Trophoblast cell (in vitro differentiated cells and primary cell): ENCODE measurements at regions not wholly inside any gene's neighbourhood (a gene's known extent, or its start where the extent isn't known, plus 50 kb on each side); places are given as distances from the start of the nearest gene placed in this dataset.

Source experiments
- DNase-seq, 2 donors: peaks; one replicate each; pipeline ENCODE4 v3.0.0-alpha.2; 2016
- H2AFZ ChIP-seq: 2 replicates; pipeline ENCODE4 v1.6.1; 2013; ENCODE audit warnings: low read length, moderate library complexity, mild to moderate bottlenecking; ENCODE audit not compliant: insufficient read depth, poor library complexity
- H2AK5ac ChIP-seq: 2 replicates; pipeline ENCODE4 v1.6.1; 2013; ENCODE audit warnings: mild to moderate bottlenecking, low read length
- H2BK120ac ChIP-seq: 2 replicates; pipeline ENCODE4 v1.6.1; 2013; ENCODE audit warnings: low read length, mild to moderate bottlenecking, moderate library complexity; ENCODE audit not compliant: insufficient read depth, poor library complexity
- H2BK12ac ChIP-seq: 2 replicates; pipeline ENCODE4 v1.6.1; 2013; ENCODE audit warnings: mild to moderate bottlenecking, low read length, moderate library complexity
- H2BK5ac ChIP-seq: 2 replicates; pipeline ENCODE4 v1.6.1; 2013; ENCODE audit warnings: low read length, low read depth, moderate library complexity, mild to moderate bottlenecking; ENCODE audit not compliant: poor library complexity
- H3K14ac ChIP-seq: 2 replicates; pipeline ENCODE4 v1.6.1; 2013; ENCODE audit warnings: mild to moderate bottlenecking, low read length
- H3K18ac ChIP-seq: 2 replicates; pipeline ENCODE4 v1.6.1; 2013; ENCODE audit warnings: mild to moderate bottlenecking, low read length
- H3K23ac ChIP-seq: 2 replicates; pipeline ENCODE4 v1.6.1; 2013; ENCODE audit warnings: low read length
- H3K27ac ChIP-seq: 2 replicates; pipeline ENCODE4 v1.5.1; 2013; ENCODE audit warnings: low read depth, mild to moderate bottlenecking, inconsistent platforms, low read length, moderate library complexity
- H3K27me3 ChIP-seq: 2 replicates; pipeline ENCODE4 v1.6.1; 2013; ENCODE audit warnings: inconsistent platforms, mild to moderate bottlenecking, low read length, moderate library complexity; ENCODE audit not compliant: insufficient read depth
- H3K36me3 ChIP-seq, 2 experiments: 1 replicate in 1 of 2; 2 replicates in 1 of 2; pipeline ENCODE4 v1.6.1; 2013; ENCODE audit warnings: low read length in 2 of 2, mild to moderate bottlenecking in 2 of 2, moderate library complexity in 1 of 2; ENCODE audit not compliant: insufficient read depth in 2 of 2, control insufficient read depth in 1 of 2
- H3K4ac ChIP-seq: 2 replicates; pipeline ENCODE4 v1.6.1; 2013; ENCODE audit warnings: low read depth, mild to moderate bottlenecking, low read length, moderate library complexity
- H3K4me1 ChIP-seq, 2 experiments: 1 replicate in 1 of 2; 2 replicates in 1 of 2; pipeline ENCODE4 v1.6.1; 2013; ENCODE audit warnings: low read length in 2 of 2, mild to moderate bottlenecking in 2 of 2, moderate library complexity in 1 of 2; ENCODE audit not compliant: insufficient read depth in 2 of 2, control insufficient read depth in 1 of 2
- H3K4me2 ChIP-seq: 2 replicates; pipeline ENCODE4 v1.6.1; 2013; ENCODE audit warnings: inconsistent platforms, mild to moderate bottlenecking, low read length, moderate library complexity
- H3K4me3 ChIP-seq: 2 replicates; pipeline ENCODE4 v1.5.1; 2013; ENCODE audit warnings: mild to moderate bottlenecking, low read depth, low read length, inconsistent platforms
- H3K79me1 ChIP-seq: one replicate; pipeline ENCODE4 v1.6.1; 2013; ENCODE audit warnings: low read length
- H3K79me2 ChIP-seq: 2 replicates; pipeline ENCODE4 v1.6.1; 2013; ENCODE audit warnings: low read length, mild to moderate bottlenecking; ENCODE audit not compliant: control insufficient read depth, insufficient read depth, poor library complexity
- H3K9ac ChIP-seq: 2 replicates; pipeline ENCODE4 v1.6.1; 2013; ENCODE audit warnings: mild to moderate bottlenecking, low read length
- H3K9me3 ChIP-seq: 2 replicates; pipeline ENCODE4 v1.6.1; 2013; ENCODE audit warnings: low read depth, mild to moderate bottlenecking, control low read depth, inconsistent platforms, low read length; ENCODE audit not compliant: insufficient read depth
- H4K12ac ChIP-seq: 2 replicates; pipeline ENCODE4 v1.6.1; 2013; ENCODE audit warnings: low read depth, mild to moderate bottlenecking, low read length, moderate library complexity
- H4K8ac ChIP-seq: 2 replicates; pipeline ENCODE4 v1.6.1; 2013; ENCODE audit warnings: low read depth, mild to moderate bottlenecking, low read length, moderate library complexity
- H4K91ac ChIP-seq: one replicate; pipeline ENCODE4 v1.6.1; 2013; ENCODE audit warnings: low read depth, mild to moderate bottlenecking, low read length, moderate library complexity
- WGBS: extraction: QIAGEN DNeasy Blood & Tissue Kit; methylation state at CpG from one replicate; pipeline ENCODE4 v1.1.7; 2013; ENCODE audit warnings: missing lambda C conversion rate; ENCODE audit not compliant: insufficient read length, insufficient coverage; ENCODE audit errors: extremely low coverage; 5-methylcytosine and 5-hydroxymethylcytosine counted together

- no peak overlapping the region for H3K4ac ChIP-seq
- H3K79me1 ChIP-seq: peaks cover 9% of the 10 kb centered on the region
- no peak overlapping the region for H3K9ac ChIP-seq
- no peak overlapping the region for H3K4me2 ChIP-seq
- H3K27me3 ChIP-seq: no peaks in the 10 kb centered on the region
- H3K4me1 ChIP-seq: peaks cover 4 to 13% of the 10 kb centered on the region in 2 experiments
- no peak overlapping the region for H3K18ac ChIP-seq
- H4K12ac ChIP-seq: no peak overlapping the region
- DNase-seq: peak; percentile 64 to 76
- no peak overlapping the region for H3K14ac ChIP-seq
- H2BK5ac ChIP-seq: no peak overlapping the region
- H3K27ac ChIP-seq: no peak overlapping the region
- H3K4me3 ChIP-seq: no peak overlapping the region
- WGBS: no CpG with 5 or more reads among the region's 5 CpGs
- peak overlapping the region; percentile 63 for H4K91ac ChIP-seq
- H4K8ac ChIP-seq: peak overlapping the region; percentile 25
- H2BK120ac ChIP-seq: peak overlapping the region; percentile 9
- H3K23ac ChIP-seq: no peak overlapping the region
- peak overlapping the region; percentile 18 for H2BK12ac ChIP-seq
- H2AK5ac ChIP-seq: no peak overlapping the region
- H3K9me3 ChIP-seq: no peaks in the 10 kb centered on the region
- no peaks in the 10 kb centered on the region for H3K79me2 ChIP-seq
- no peak overlapping the region for H2AFZ ChIP-seq
- no peaks in the 10 kb centered on the region for H3K36me3 ChIP-seq
Measured at GRCh38 chr2:46239175-46239846, 57.9 kb upstream of the EPAS1 start.

GRCh38 chr2:46239847-46240181 lies 57.4 kb upstream of the EPAS1 start:
- H3K27me3 ChIP-seq: no peaks in the 10 kb centered on the region
- no peak overlapping the region for H4K12ac ChIP-seq
- H3K79me1 ChIP-seq: peaks cover 9% of the 10 kb centered on the region
- no peak overlapping the region for H4K8ac ChIP-seq
- peak overlapping the region; percentile 56 for H3K14ac ChIP-seq
- no peak overlapping the region for H3K4me3 ChIP-seq
- no peak overlapping the region for H3K9ac ChIP-seq
- H3K27ac ChIP-seq: no peak overlapping the region
- no peak overlapping the region for H3K4ac ChIP-seq
- no peak overlapping the region for H2AFZ ChIP-seq
- H3K36me3 ChIP-seq: no peaks in the 10 kb centered on the region
- H3K4me2 ChIP-seq: no peak overlapping the region
- H4K91ac ChIP-seq: peak overlapping the region; percentile 63
- WGBS: no CpG with 5 or more reads among the region's 4 CpGs
- H2BK5ac ChIP-seq: no peak overlapping the region
- peak overlapping the region; percentile 65 for H2BK12ac ChIP-seq
- H3K4me1 ChIP-seq: peaks cover 4 to 13% of the 10 kb centered on the region in 2 experiments
- peak overlapping the region; percentile 57 for H2AK5ac ChIP-seq
- peak overlapping the region; percentile 56 for H3K18ac ChIP-seq
- no peak overlapping the region for H3K23ac ChIP-seq
- no peaks in the 10 kb centered on the region for H3K9me3 ChIP-seq
- peak overlapping the region; percentile 9 for H2BK120ac ChIP-seq
- DNase-seq: no peak
- no peaks in the 10 kb centered on the region for H3K79me2 ChIP-seq

- H3K18ac ChIP-seq: no peak overlapping the region
- H2BK12ac ChIP-seq: no peak overlapping the region
- no peak overlapping the region for H4K12ac ChIP-seq
- no peaks in the 10 kb centered on the region for H3K9me3 ChIP-seq
- H3K4ac ChIP-seq: no peak overlapping the region
- H3K36me3 ChIP-seq: no peaks in the 10 kb centered on the region
- peak; percentile 32 to 68 for DNase-seq
- H3K4me3 ChIP-seq: no peak overlapping the region
- no peak overlapping the region for H2BK5ac ChIP-seq
- WGBS: no CpG with 5 or more reads among the region's 2 CpGs
- H2AFZ ChIP-seq: no peak overlapping the region
- no peak overlapping the region for H3K23ac ChIP-seq
- H4K8ac ChIP-seq: no peak overlapping the region
- no peak overlapping the region for H4K91ac ChIP-seq
- no peak overlapping the region for H3K9ac ChIP-seq
- no peak overlapping the region for H3K27ac ChIP-seq
- no peak overlapping the region for H3K14ac ChIP-seq
- no peak overlapping the region for H2AK5ac ChIP-seq
- peaks cover 4 to 13% of the 10 kb centered on the region in 2 experiments for H3K4me1 ChIP-seq
- no peaks in the 10 kb centered on the region for H3K79me2 ChIP-seq
- no peak overlapping the region for H2BK120ac ChIP-seq
- no peak overlapping the region for H3K4me2 ChIP-seq
- H3K79me1 ChIP-seq: peaks cover 5% of the 10 kb centered on the region
- H3K27me3 ChIP-seq: no peaks in the 10 kb centered on the region
Measured at GRCh38 chr2:46241344-46241743, 55.9 kb upstream of the EPAS1 start.

- H3K4ac ChIP-seq: no peak overlapping the region
- H3K14ac ChIP-seq: no peak overlapping the region
- no peak overlapping the region for H4K12ac ChIP-seq
- H3K27ac ChIP-seq: no peak overlapping the region
- WGBS: no CpG with 5 or more reads among the region's 7 CpGs
- H2BK120ac ChIP-seq: no peak overlapping the region
- no peaks in the 10 kb centered on the region for H3K36me3 ChIP-seq
- H3K4me2 ChIP-seq: no peak overlapping the region
- no peak overlapping the region for H2BK12ac ChIP-seq
- H4K91ac ChIP-seq: no peak overlapping the region
- no peaks in the 10 kb centered on the region for H3K79me2 ChIP-seq
- H3K23ac ChIP-seq: no peak overlapping the region
- no peak overlapping the region for H3K4me3 ChIP-seq
- no peak overlapping the region for H2BK5ac ChIP-seq
- no peak overlapping the region for H2AK5ac ChIP-seq
- no peak overlapping the region for H2AFZ ChIP-seq
- peaks cover 0 to 3% of the 10 kb centered on the region in 2 experiments for H3K4me1 ChIP-seq
- H4K8ac ChIP-seq: no peak overlapping the region
- no peaks in the 10 kb centered on the region for H3K79me1 ChIP-seq
- H3K9ac ChIP-seq: no peak overlapping the region
- no peaks in the 10 kb centered on the region for H3K27me3 ChIP-seq
- no peak overlapping the region for H3K18ac ChIP-seq
- H3K9me3 ChIP-seq: no peaks in the 10 kb centered on the region
- peak in 1 of 2 donors; percentile 26 for DNase-seq
Measured at GRCh38 chr2:46245869-46246268, 51.3 kb upstream of the EPAS1 start.
